GM23338 (cell line): ENCODE measurements at regions not wholly inside any gene's neighbourhood (a gene's known extent, or its start where the extent isn't known, plus 50 kb on each side); places are given as distances from the start of the nearest gene placed in this dataset.

Experiments
- CREB1 ChIP-seq: fragments of 250-450 bp; sonication (Bioruptor Pico); IDR thresholded peaks from 2 replicates; pipeline ENCODE4 v1.5.0; 2020; ENCODE audit warnings: low read depth, mild to moderate bottlenecking, moderate library complexity
- CTCF ChIP-seq, 2 experiments: fragments of 200-600 bp in 1 of 2; sonication (generic) in 1 of 2; conservative IDR thresholded peaks; 2 replicates each; pipeline versions ENCODE4 v1.5.1 to v1.6.1; 2016 to 2017; ENCODE audit warnings: antibody characterized with exemption in 2 of 2, low read depth in 2 of 2, mild to moderate bottlenecking in 2 of 2, moderate library complexity in 1 of 2
- EZH2 ChIP-seq: fragments of 200-600 bp; sonication (generic); IDR thresholded peaks from one replicate; pipeline ENCODE4 v1.8.0; 2017; ENCODE audit warnings: antibody characterized with exemption, mild to moderate bottlenecking, low read depth; ENCODE audit not compliant: unreplicated experiment
- EZH2phosphoT487 ChIP-seq: fragments of 200-600 bp; sonication (generic); IDR thresholded peaks from one replicate; pipeline ENCODE4 v1.8.1; 2018; ENCODE audit warnings: antibody characterized with exemption; ENCODE audit not compliant: unreplicated experiment
- JUNB ChIP-seq: IDR thresholded peaks from one replicate; pipeline ENCODE4 v1.6.1; 2016; ENCODE audit warnings: antibody characterized with exemption; ENCODE audit not compliant: unreplicated experiment
- POLR2AphosphoS5 ChIP-seq: IDR thresholded peaks from 2 replicates; pipeline ENCODE4 v1.6.1; 2016; ENCODE audit warnings: antibody characterized with exemption, low read depth
- TF ChIP-seq, protein P1 (sequence below): fragments of 250-450 bp; sonication (Bioruptor Pico); IDR thresholded peaks from 2 replicates; pipeline ENCODE4 v1.5.0; 2020; ENCODE audit warnings: mild to moderate bottlenecking, moderate library complexity

DNA sequence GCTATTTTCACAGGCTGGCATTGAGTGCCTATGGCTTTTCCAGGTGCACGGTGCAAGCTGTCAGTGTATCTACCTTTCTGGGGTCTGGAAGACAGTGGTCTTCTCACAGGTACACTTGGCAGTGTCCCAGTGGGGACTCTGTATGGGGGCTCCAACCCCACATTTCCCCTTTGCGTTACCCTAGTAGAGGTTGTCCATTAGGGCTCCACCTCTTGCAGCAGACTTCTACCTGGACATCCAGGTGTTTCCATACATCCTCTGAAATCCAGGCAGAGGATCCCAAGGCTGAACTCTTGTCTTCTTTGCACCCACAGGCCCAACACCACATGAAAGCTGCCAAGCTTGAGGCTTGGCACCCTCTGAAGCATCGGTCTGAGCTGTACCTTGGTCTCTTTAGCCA, 735.7 kb upstream of the INTU start:
- TF ChIP-seq CTCF (conservative IDR thresholded peaks at IDR 0.05; ENCODE audit: low read depth in 2 of 2) (no peak), EZH2 (no peak), EZH2phosphoT487 (no peak), POLR2AphosphoS5 (no peak), CREB1 (no peak), JUNB (no peak)
- TF ChIP-seq, protein P1, sequence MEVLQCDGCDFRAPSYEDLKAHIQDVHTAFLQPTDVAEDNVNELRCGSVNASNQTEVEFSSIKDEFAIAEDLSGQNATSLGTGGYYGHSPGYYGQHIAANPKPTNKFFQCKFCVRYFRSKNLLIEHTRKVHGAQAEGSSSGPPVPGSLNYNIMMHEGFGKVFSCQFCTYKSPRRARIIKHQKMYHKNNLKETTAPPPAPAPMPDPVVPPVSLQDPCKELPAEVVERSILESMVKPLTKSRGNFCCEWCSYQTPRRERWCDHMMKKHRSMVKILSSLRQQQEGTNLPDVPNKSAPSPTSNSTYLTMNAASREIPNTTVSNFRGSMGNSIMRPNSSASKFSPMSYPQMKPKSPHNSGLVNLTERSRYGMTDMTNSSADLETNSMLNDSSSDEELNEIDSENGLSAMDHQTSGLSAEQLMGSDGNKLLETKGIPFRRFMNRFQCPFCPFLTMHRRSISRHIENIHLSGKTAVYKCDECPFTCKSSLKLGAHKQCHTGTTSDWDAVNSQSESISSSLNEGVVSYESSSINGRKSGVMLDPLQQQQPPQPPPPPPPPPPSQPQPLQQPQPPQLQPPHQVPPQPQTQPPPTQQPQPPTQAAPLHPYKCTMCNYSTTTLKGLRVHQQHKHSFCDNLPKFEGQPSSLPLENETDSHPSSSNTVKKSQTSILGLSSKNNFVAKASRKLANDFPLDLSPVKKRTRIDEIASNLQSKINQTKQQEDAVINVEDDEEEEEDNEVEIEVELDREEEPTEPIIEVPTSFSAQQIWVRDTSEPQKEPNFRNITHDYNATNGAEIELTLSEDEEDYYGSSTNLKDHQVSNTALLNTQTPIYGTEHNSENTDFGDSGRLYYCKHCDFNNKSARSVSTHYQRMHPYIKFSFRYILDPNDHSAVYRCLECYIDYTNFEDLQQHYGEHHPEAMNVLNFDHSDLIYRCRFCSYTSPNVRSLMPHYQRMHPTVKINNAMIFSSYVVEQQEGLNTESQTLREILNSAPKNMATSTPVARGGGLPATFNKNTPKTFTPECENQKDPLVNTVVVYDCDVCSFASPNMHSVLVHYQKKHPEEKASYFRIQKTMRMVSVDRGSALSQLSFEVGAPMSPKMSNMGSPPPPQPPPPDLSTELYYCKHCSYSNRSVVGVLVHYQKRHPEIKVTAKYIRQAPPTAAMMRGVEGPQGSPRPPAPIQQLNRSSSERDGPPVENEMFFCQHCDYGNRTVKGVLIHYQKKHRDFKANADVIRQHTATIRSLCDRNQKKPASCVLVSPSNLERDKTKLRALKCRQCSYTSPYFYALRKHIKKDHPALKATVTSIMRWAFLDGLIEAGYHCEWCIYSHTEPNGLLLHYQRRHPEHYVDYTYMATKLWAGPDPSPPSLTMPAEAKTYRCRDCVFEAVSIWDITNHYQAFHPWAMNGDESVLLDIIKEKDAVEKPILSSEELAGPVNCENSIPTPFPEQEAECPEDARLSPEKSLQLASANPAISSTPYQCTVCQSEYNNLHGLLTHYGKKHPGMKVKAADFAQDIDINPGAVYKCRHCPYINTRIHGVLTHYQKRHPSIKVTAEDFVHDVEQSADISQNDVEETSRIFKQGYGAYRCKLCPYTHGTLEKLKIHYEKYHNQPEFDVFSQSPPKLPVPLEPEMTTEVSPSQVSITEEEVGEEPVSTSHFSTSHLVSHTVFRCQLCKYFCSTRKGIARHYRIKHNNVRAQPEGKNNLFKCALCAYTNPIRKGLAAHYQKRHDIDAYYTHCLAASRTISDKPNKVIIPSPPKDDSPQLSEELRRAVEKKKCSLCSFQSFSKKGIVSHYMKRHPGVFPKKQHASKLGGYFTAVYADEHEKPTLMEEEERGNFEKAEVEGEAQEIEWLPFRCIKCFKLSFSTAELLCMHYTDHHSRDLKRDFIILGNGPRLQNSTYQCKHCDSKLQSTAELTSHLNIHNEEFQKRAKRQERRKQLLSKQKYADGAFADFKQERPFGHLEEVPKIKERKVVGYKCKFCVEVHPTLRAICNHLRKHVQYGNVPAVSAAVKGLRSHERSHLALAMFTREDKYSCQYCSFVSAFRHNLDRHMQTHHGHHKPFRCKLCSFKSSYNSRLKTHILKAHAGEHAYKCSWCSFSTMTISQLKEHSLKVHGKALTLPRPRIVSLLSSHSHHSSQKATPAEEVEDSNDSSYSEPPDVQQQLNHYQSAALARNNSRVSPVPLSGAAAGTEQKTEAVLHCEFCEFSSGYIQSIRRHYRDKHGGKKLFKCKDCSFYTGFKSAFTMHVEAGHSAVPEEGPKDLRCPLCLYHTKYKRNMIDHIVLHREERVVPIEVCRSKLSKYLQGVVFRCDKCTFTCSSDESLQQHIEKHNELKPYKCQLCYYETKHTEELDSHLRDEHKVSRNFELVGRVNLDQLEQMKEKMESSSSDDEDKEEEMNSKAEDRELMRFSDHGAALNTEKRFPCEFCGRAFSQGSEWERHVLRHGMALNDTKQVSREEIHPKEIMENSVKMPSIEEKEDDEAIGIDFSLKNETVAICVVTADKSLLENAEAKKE (CRISPR knock-in tag) = no peak
